GM23338 (cell line): ENCODE measurements at regions not wholly inside any gene's neighbourhood (a gene's known extent, or its start where the extent isn't known, plus 50 kb on each side); places are given as distances from the start of the nearest gene placed in this dataset.

Experiments
- ATAC-seq: fragments of 200-7000 bp; cut with Tn5 transposase; 3 replicates; pipeline ENCODE4 v1.9.1; 2020
- DNase-seq: peaks from one replicate; pipeline ENCODE4 v3.0.0-alpha.2; 2015; ENCODE audit warnings: low spot score
- H2AFZ ChIP-seq: fragments of 200-600 bp; sonication (generic); 2 replicates; pipeline ENCODE4 v1.8.0; 2016; ENCODE audit warnings: antibody characterized with exemption, mild to moderate bottlenecking, moderate library complexity
- H3F3A ChIP-seq: fragments of 200-600 bp; sonication (generic); replicated peaks from 2 replicates; pipeline ENCODE4 v1.8.0; 2017; ENCODE audit warnings: antibody characterized with exemption, mixed run types, low read depth
- H3K27ac ChIP-seq: fragments of 200-600 bp; sonication (generic); 2 replicates; pipeline ENCODE4 v1.6.1; 2016; ENCODE audit warnings: low read depth
- H3K27me3 ChIP-seq: fragments of 200-600 bp; sonication (generic); 2 replicates; pipeline ENCODE4 v1.8.0; 2016; ENCODE audit warnings: mild to moderate bottlenecking, mixed run types, moderate library complexity; ENCODE audit not compliant: insufficient read depth
- H3K36me3 ChIP-seq: fragments of 200-600 bp; sonication (generic); 2 replicates; pipeline ENCODE4 v1.8.0; 2016; ENCODE audit warnings: mild to moderate bottlenecking; ENCODE audit not compliant: insufficient read depth
- H3K4me1 ChIP-seq: fragments of 200-600 bp; sonication (generic); 2 replicates; pipeline ENCODE4 v1.8.0; 2016; ENCODE audit warnings: mild to moderate bottlenecking, moderate library complexity; ENCODE audit not compliant: insufficient read depth
- H3K4me2 ChIP-seq: fragments of 200-600 bp; sonication (generic); 2 replicates; pipeline ENCODE4 v1.7.1; 2017; ENCODE audit warnings: mixed run types
- H3K4me3 ChIP-seq: fragments of 200-600 bp; sonication (generic); 2 replicates; pipeline ENCODE4 v1.6.1; 2016; ENCODE audit warnings: mixed run types
- H3K79me2 ChIP-seq: fragments of 200-600 bp; sonication (generic); replicated peaks from 2 replicates; pipeline ENCODE4 v1.8.0; 2017; ENCODE audit warnings: mild to moderate bottlenecking; ENCODE audit not compliant: insufficient read depth
- H3K9me2 ChIP-seq: fragments of 200-600 bp; sonication (generic); 2 replicates; pipeline ENCODE4 v1.8.0; 2017; ENCODE audit not compliant: insufficient read depth
- H4K20me1 ChIP-seq: fragments of 200-600 bp; sonication (generic); replicated peaks from 2 replicates; pipeline ENCODE4 v1.8.0; 2017; ENCODE audit warnings: mild to moderate bottlenecking; ENCODE audit not compliant: insufficient read depth
- H3K27ac Mint-ChIP-seq: 2 replicates; pipeline ENCODE4 v1.8.0; 2020; ENCODE audit warnings: inconsistent platforms, mild to moderate bottlenecking, moderate library complexity, mixed read lengths
- H3K27me3 Mint-ChIP-seq: 3 replicates; pipeline ENCODE4 v1.8.0; 2022; ENCODE audit warnings: low read depth, mild to moderate bottlenecking, moderate library complexity, mixed read lengths, inconsistent platforms; ENCODE audit not compliant: insufficient read depth, poor library complexity
- H3K36me3 Mint-ChIP-seq: 3 replicates; pipeline ENCODE4 v1.8.0; 2021; ENCODE audit warnings: low read depth, mild to moderate bottlenecking, inconsistent platforms, moderate library complexity, mixed read lengths
- H3K4me1 Mint-ChIP-seq: 3 replicates; pipeline ENCODE4 v1.8.0; 2020; ENCODE audit warnings: mild to moderate bottlenecking, inconsistent platforms, mixed read lengths
- H3K4me3 Mint-ChIP-seq: 3 replicates; pipeline ENCODE4 v1.8.0; 2021; ENCODE audit warnings: moderate library complexity, mild to moderate bottlenecking, inconsistent platforms, mixed read lengths
- H3K9me3 Mint-ChIP-seq: 3 replicates; pipeline ENCODE4 v1.8.0; 2020; ENCODE audit warnings: moderate library complexity, mild to moderate bottlenecking, inconsistent platforms, mixed read lengths
- CREB1 ChIP-seq: fragments of 250-450 bp; sonication (Bioruptor Pico); IDR thresholded peaks from 2 replicates; pipeline ENCODE4 v1.5.0; 2020; ENCODE audit warnings: low read depth, mild to moderate bottlenecking, moderate library complexity
- EZH2 ChIP-seq: fragments of 200-600 bp; sonication (generic); IDR thresholded peaks from one replicate; pipeline ENCODE4 v1.8.0; 2017; ENCODE audit warnings: antibody characterized with exemption, mild to moderate bottlenecking, low read depth; ENCODE audit not compliant: unreplicated experiment
- EZH2phosphoT487 ChIP-seq: fragments of 200-600 bp; sonication (generic); IDR thresholded peaks from one replicate; pipeline ENCODE4 v1.8.1; 2018; ENCODE audit warnings: antibody characterized with exemption; ENCODE audit not compliant: unreplicated experiment
- JUNB ChIP-seq: IDR thresholded peaks from one replicate; pipeline ENCODE4 v1.6.1; 2016; ENCODE audit warnings: antibody characterized with exemption; ENCODE audit not compliant: unreplicated experiment
- NANOG ChIP-seq: IDR thresholded peaks from 2 replicates; pipeline ENCODE4 v1.6.1; 2016; ENCODE audit warnings: antibody characterized with exemption, borderline replicate concordance
- STAT1 ChIP-seq: IDR thresholded peaks from one replicate; pipeline ENCODE4 v1.6.1; 2016; ENCODE audit warnings: antibody characterized with exemption; ENCODE audit not compliant: unreplicated experiment
- ZNF114 ChIP-seq: fragments of 250-450 bp; sonication (Bioruptor Pico); IDR thresholded peaks from 2 replicates; pipeline ENCODE4 v1.5.0; 2020; ENCODE audit warnings: mild to moderate bottlenecking, moderate library complexity
- ZNF331 ChIP-seq: fragments of 250-450 bp; sonication (Bioruptor Pico); IDR thresholded peaks from 2 replicates; pipeline ENCODE4 v1.5.0; 2020; ENCODE audit warnings: low read depth, mild to moderate bottlenecking, moderate library complexity
- TF ChIP-seq, protein P1 (sequence below), 2 experiments: fragments of 200-600 bp in 1 of 2; sonication (generic) in 1 of 2; conservative IDR thresholded peaks; 2 replicates each; pipeline versions ENCODE4 v1.5.1 to v1.6.1; 2016 to 2017; ENCODE audit warnings: antibody characterized with exemption in 2 of 2, low read depth in 2 of 2, mild to moderate bottlenecking in 2 of 2, moderate library complexity in 1 of 2
- TF ChIP-seq, protein P2 (sequence below): IDR thresholded peaks from one replicate; pipeline ENCODE4 v1.6.1; 2018; ENCODE audit warnings: antibody characterized with exemption; ENCODE audit not compliant: unreplicated experiment
- TF ChIP-seq, protein P3 (sequence below): fragments of 250-450 bp; sonication (Bioruptor Pico); IDR thresholded peaks from 2 replicates; pipeline ENCODE4 v1.5.0; 2020; ENCODE audit warnings: mild to moderate bottlenecking, moderate library complexity

DNA sequence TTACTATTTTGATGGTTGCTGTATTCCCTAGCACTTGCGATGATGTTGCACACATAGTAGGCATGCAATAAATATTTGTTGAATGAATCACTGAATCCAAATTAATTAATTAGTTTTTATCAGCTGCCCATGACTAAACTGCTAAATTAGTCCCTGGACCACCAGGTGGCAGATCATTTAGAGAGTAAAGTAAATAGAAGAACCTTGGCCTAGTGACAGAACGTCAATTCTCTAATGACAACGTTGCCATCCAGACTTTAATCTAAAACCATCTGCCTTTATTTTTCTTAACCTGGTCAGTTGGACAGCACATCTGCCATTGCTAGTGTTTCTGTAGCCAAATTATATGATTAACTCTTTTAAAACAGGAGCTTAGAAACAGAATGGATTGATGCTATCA, 457.5 kb downstream of the KIF4B start:
- H3K4me3 ChIP-seq = no peak overlapping the region
- H3K9me3 Mint-ChIP-seq = no peaks in the 10 kb centered on the region
- no peak overlapping the region for H3K4me3 Mint-ChIP-seq
- no peak for ATAC-seq
- no peaks in the 10 kb centered on the region; the same call in 1 of the 2 replicates for H3K4me1 ChIP-seq
- no peaks in the 10 kb centered on the region for H3K27me3 ChIP-seq
- TF ChIP-seq, protein P1, sequence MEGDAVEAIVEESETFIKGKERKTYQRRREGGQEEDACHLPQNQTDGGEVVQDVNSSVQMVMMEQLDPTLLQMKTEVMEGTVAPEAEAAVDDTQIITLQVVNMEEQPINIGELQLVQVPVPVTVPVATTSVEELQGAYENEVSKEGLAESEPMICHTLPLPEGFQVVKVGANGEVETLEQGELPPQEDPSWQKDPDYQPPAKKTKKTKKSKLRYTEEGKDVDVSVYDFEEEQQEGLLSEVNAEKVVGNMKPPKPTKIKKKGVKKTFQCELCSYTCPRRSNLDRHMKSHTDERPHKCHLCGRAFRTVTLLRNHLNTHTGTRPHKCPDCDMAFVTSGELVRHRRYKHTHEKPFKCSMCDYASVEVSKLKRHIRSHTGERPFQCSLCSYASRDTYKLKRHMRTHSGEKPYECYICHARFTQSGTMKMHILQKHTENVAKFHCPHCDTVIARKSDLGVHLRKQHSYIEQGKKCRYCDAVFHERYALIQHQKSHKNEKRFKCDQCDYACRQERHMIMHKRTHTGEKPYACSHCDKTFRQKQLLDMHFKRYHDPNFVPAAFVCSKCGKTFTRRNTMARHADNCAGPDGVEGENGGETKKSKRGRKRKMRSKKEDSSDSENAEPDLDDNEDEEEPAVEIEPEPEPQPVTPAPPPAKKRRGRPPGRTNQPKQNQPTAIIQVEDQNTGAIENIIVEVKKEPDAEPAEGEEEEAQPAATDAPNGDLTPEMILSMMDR (conservative IDR thresholded peaks at IDR 0.05; ENCODE audit: low read depth in 2 of 2) = peak; percentile 14 to 31; a peak in 2 of 4 replicates
- TF ChIP-seq ZNF331 (CRISPR knock-in tag) = no peak
- no peaks in the 10 kb centered on the region for H3K79me2 ChIP-seq
- no peak overlapping the region for H3K27ac ChIP-seq
- H4K20me1 ChIP-seq = no peaks in the 10 kb centered on the region
- H3K9me2 ChIP-seq = no peaks in the 10 kb centered on the region; the same call in 1 of the 2 replicates
- H3K4me1 Mint-ChIP-seq = peaks cover 9% of the 10 kb centered on the region; the same call in 2 of the 3 replicates
- peak; percentile 4 for DNase-seq
- no peak overlapping the region for H3K4me2 ChIP-seq
- H3K27me3 Mint-ChIP-seq = no peaks in the 10 kb centered on the region
- no peaks in the 10 kb centered on the region for H3K36me3 ChIP-seq
- H3K36me3 Mint-ChIP-seq = no peaks in the 10 kb centered on the region
- H2AFZ ChIP-seq = no peak overlapping the region
- H3F3A ChIP-seq = no peaks in the 10 kb centered on the region
- no peak overlapping the region for H3K27ac Mint-ChIP-seq

DNA sequence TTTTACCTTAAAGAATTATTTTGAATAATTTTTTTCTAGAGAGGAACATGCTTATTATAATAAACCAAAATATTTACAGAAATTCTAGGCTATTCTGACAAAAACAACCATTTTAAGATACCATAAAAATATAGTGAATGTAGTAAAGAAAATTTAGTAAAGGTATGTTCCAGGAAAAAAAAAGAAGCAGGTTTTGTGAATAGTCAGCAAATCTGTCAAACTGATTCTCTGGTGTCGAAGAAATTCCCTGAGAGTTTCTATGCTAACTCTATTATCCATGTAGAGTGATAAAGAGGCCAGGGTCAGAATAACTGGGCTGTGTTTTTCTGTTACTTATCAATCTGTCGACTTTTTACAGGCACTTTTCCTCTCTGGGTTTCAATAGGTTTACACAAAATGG, 459.2 kb downstream of the KIF4B start:
- Histone ChIP-seq H3K4me2 (no peak overlapping the region), H3K79me2 (no peaks in the 10 kb centered on the region), H4K20me1 (no peaks in the 10 kb centered on the region), H3K27me3 (no peaks in the 10 kb centered on the region), H3K9me2 (no peaks in the 10 kb centered on the region), H3K4me3 (no peak overlapping the region), H3K4me1 (no peaks in the 10 kb centered on the region; the same call in 1 of the 2 replicates), H3K27ac (no peak overlapping the region), H3F3A (no peaks in the 10 kb centered on the region), H2AFZ (no peak overlapping the region), H3K36me3 (no peaks in the 10 kb centered on the region)
- Mint-ChIP-seq H3K27me3 (no peaks in the 10 kb centered on the region), H3K9me3 (no peaks in the 10 kb centered on the region), H3K27ac (no peak overlapping the region), H3K4me1 (peaks cover 9% of the 10 kb centered on the region; the same call in 2 of the 3 replicates), H3K4me3 (no peak overlapping the region), H3K36me3 (no peaks in the 10 kb centered on the region)
- DNase-seq = no peak
- no peak for ATAC-seq
- TF ChIP-seq NANOG = no peak
- TF ChIP-seq EZH2phosphoT487 = no peak
- TF ChIP-seq, protein P2, sequence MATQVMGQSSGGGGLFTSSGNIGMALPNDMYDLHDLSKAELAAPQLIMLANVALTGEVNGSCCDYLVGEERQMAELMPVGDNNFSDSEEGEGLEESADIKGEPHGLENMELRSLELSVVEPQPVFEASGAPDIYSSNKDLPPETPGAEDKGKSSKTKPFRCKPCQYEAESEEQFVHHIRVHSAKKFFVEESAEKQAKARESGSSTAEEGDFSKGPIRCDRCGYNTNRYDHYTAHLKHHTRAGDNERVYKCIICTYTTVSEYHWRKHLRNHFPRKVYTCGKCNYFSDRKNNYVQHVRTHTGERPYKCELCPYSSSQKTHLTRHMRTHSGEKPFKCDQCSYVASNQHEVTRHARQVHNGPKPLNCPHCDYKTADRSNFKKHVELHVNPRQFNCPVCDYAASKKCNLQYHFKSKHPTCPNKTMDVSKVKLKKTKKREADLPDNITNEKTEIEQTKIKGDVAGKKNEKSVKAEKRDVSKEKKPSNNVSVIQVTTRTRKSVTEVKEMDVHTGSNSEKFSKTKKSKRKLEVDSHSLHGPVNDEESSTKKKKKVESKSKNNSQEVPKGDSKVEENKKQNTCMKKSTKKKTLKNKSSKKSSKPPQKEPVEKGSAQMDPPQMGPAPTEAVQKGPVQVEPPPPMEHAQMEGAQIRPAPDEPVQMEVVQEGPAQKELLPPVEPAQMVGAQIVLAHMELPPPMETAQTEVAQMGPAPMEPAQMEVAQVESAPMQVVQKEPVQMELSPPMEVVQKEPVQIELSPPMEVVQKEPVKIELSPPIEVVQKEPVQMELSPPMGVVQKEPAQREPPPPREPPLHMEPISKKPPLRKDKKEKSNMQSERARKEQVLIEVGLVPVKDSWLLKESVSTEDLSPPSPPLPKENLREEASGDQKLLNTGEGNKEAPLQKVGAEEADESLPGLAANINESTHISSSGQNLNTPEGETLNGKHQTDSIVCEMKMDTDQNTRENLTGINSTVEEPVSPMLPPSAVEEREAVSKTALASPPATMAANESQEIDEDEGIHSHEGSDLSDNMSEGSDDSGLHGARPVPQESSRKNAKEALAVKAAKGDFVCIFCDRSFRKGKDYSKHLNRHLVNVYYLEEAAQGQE = no peak
- TF ChIP-seq EZH2 = no peak
- TF ChIP-seq CREB1 (CRISPR knock-in tag) = no peak
- TF ChIP-seq ZNF331 (CRISPR knock-in tag) = no peak
- no peak for TF ChIP-seq ZNF114 (CRISPR knock-in tag)
- no peak for TF ChIP-seq JUNB
- TF ChIP-seq STAT1 = no peak
- TF ChIP-seq, protein P3, sequence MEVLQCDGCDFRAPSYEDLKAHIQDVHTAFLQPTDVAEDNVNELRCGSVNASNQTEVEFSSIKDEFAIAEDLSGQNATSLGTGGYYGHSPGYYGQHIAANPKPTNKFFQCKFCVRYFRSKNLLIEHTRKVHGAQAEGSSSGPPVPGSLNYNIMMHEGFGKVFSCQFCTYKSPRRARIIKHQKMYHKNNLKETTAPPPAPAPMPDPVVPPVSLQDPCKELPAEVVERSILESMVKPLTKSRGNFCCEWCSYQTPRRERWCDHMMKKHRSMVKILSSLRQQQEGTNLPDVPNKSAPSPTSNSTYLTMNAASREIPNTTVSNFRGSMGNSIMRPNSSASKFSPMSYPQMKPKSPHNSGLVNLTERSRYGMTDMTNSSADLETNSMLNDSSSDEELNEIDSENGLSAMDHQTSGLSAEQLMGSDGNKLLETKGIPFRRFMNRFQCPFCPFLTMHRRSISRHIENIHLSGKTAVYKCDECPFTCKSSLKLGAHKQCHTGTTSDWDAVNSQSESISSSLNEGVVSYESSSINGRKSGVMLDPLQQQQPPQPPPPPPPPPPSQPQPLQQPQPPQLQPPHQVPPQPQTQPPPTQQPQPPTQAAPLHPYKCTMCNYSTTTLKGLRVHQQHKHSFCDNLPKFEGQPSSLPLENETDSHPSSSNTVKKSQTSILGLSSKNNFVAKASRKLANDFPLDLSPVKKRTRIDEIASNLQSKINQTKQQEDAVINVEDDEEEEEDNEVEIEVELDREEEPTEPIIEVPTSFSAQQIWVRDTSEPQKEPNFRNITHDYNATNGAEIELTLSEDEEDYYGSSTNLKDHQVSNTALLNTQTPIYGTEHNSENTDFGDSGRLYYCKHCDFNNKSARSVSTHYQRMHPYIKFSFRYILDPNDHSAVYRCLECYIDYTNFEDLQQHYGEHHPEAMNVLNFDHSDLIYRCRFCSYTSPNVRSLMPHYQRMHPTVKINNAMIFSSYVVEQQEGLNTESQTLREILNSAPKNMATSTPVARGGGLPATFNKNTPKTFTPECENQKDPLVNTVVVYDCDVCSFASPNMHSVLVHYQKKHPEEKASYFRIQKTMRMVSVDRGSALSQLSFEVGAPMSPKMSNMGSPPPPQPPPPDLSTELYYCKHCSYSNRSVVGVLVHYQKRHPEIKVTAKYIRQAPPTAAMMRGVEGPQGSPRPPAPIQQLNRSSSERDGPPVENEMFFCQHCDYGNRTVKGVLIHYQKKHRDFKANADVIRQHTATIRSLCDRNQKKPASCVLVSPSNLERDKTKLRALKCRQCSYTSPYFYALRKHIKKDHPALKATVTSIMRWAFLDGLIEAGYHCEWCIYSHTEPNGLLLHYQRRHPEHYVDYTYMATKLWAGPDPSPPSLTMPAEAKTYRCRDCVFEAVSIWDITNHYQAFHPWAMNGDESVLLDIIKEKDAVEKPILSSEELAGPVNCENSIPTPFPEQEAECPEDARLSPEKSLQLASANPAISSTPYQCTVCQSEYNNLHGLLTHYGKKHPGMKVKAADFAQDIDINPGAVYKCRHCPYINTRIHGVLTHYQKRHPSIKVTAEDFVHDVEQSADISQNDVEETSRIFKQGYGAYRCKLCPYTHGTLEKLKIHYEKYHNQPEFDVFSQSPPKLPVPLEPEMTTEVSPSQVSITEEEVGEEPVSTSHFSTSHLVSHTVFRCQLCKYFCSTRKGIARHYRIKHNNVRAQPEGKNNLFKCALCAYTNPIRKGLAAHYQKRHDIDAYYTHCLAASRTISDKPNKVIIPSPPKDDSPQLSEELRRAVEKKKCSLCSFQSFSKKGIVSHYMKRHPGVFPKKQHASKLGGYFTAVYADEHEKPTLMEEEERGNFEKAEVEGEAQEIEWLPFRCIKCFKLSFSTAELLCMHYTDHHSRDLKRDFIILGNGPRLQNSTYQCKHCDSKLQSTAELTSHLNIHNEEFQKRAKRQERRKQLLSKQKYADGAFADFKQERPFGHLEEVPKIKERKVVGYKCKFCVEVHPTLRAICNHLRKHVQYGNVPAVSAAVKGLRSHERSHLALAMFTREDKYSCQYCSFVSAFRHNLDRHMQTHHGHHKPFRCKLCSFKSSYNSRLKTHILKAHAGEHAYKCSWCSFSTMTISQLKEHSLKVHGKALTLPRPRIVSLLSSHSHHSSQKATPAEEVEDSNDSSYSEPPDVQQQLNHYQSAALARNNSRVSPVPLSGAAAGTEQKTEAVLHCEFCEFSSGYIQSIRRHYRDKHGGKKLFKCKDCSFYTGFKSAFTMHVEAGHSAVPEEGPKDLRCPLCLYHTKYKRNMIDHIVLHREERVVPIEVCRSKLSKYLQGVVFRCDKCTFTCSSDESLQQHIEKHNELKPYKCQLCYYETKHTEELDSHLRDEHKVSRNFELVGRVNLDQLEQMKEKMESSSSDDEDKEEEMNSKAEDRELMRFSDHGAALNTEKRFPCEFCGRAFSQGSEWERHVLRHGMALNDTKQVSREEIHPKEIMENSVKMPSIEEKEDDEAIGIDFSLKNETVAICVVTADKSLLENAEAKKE (CRISPR knock-in tag) = no peak
